ENCODE measurements at regions not wholly inside any gene's neighbourhood (a gene's known extent, or its start where the extent isn't known, plus 50 kb on each side); places are given as distances from the start of the nearest gene placed in this dataset.
A peak's percentile ranks its signal among the peaks of the same experiment; 100 is the strongest.
"Not testable (repeated sequence)": the region's sequence is repeated elsewhere in the genome, so short reads cannot be mapped to it uniquely, and the experiment has no call there.

DNA sequence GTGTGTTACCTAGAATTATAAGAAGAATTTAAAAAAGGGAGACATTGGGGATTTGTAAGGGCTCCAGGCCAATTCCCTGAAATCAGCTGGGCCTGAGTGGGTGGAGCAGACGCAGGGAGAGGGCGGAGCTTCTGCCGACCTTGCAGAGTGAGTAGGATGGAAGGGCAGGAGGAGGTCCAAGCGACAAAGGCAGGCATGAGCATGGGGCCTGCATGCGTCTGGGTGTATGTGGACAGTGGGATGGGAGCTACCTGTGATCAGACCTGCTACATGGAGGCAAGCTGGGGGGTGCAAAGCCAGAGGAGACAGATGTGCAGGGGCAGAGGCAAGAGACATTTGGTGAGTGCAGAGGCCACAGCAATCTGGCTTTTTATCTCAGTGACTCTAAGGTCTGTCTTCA, 105.3 kb upstream of the OLIG2 start:
- Mint-ChIP-seq H3K4me3 (no peak overlapping the region), H3K36me3 (ENCODE audit: low read depth) (peaks cover 6% of the 10 kb centered on the region; the same call in 1 of the 2 replicates), H3K4me1 (ENCODE audit: low read depth) (no peaks in the 10 kb centered on the region), H3K27me3 (ENCODE audit: insufficient read depth) (peaks cover 27% of the 10 kb centered on the region), H3K9me3 (peaks cover 10% of the 10 kb centered on the region), H3K27ac (no peak overlapping the region)
- no peak for DNase-seq
- TF ChIP-seq, protein P1, sequence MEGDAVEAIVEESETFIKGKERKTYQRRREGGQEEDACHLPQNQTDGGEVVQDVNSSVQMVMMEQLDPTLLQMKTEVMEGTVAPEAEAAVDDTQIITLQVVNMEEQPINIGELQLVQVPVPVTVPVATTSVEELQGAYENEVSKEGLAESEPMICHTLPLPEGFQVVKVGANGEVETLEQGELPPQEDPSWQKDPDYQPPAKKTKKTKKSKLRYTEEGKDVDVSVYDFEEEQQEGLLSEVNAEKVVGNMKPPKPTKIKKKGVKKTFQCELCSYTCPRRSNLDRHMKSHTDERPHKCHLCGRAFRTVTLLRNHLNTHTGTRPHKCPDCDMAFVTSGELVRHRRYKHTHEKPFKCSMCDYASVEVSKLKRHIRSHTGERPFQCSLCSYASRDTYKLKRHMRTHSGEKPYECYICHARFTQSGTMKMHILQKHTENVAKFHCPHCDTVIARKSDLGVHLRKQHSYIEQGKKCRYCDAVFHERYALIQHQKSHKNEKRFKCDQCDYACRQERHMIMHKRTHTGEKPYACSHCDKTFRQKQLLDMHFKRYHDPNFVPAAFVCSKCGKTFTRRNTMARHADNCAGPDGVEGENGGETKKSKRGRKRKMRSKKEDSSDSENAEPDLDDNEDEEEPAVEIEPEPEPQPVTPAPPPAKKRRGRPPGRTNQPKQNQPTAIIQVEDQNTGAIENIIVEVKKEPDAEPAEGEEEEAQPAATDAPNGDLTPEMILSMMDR (IDR thresholded peaks at IDR 0.05), result no peak

DNA sequence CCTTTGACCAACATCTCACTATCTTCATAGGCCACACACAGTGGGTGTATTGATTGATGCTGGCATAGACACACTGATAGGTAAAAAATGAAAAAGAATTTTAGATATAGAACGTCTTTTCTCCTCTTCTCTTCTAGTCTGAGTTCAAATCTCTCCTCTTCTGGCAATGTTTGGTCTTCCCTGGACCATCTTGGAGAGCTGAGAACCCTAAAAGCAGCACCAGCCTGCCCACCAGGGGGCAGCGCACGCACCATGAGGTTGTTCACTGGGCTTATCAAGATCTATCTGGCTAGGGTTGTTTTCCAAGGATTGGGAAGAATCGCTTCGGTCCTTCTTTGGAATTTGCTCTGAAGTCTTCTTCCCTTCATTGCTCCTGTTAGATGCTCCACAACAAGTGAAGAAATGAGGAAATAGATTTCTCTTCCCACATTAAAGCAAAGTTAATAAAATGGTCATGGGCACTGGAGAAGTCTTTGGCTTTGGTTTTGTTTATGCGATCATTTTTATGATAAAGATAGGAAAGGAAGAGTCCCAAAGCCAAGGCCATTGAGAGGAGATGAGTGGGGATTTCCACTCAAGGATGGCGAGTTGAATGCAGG, 104.0 kb upstream of the OLIG2 start:
- Mint-ChIP-seq H3K36me3 (ENCODE audit: low read depth) (peaks cover 6% of the 10 kb centered on the region; the same call in 1 of the 2 replicates), H3K9me3 (peaks cover 16% of the 10 kb centered on the region), H3K27me3 (ENCODE audit: insufficient read depth) (peaks cover 24% of the 10 kb centered on the region), H3K4me1 (ENCODE audit: low read depth) (no peaks in the 10 kb centered on the region), H3K27ac (no peak overlapping the region), H3K4me3 (no peak overlapping the region)
- TF ChIP-seq, protein P1 (IDR thresholded peaks at IDR 0.05), result peak; percentile 76
- no peak for DNase-seq

DNA sequence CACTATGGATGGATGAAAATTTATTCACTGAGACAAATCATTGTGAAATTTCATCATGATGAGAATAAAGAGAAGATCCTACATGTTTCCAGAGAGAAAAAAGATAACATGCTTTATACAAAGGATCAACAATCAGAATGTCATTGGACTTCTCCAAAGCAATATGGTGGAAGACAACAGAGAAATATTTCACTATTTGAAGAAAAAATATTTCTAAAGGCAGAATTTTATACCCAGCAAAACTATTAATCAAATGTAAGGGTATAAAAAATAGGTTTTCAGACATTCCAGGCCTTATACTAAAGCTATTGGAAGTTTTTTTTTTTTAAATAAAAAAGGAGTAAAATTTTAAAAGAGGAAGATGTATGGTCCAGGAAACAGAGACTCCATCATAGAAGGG, 100.6 kb upstream of the OLIG2 start:
- Mint-ChIP-seq H3K4me3 (no peak overlapping the region), H3K4me1 (ENCODE audit: low read depth) (no peaks in the 10 kb centered on the region), H3K36me3 (ENCODE audit: low read depth) (peaks cover 6% of the 10 kb centered on the region; the same call in 1 of the 2 replicates), H3K9me3 (peaks cover 16% of the 10 kb centered on the region), H3K27me3 (ENCODE audit: insufficient read depth) (peaks cover 20% of the 10 kb centered on the region), H3K27ac (no peak overlapping the region)
- TF ChIP-seq, protein P1 (IDR thresholded peaks at IDR 0.05), result no peak
- DNase-seq, result no peak

DNA sequence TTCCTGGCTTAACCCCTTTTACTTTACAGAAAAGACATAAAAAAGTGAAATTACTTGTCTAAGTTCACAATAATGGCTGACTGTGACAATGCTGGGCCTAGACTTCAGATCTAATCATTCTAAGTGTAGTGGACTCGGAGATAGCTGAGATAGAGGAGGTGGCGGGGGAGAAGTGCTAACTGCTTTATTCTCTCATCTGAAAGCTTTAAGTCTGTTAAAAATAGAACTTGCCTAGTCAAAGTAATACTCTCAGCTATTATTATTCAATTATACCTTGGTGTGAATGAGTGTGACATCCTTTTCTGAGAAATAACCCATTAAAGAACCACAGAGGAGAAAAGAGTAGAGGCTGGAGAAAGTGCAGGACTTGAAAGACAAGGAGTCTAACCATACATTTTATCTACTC, 96.1 kb upstream of the OLIG2 start:
- peaks cover 4% of the 10 kb centered on the region; the same call in 1 of the 2 replicates for H3K36me3 Mint-ChIP-seq (ENCODE audit: low read depth)
- H3K27ac Mint-ChIP-seq, result no peak overlapping the region
- no peak for DNase-seq
- peaks cover 24% of the 10 kb centered on the region for H3K27me3 Mint-ChIP-seq (ENCODE audit: insufficient read depth)
- no peaks in the 10 kb centered on the region for H3K4me1 Mint-ChIP-seq (ENCODE audit: low read depth)
- H3K9me3 Mint-ChIP-seq, result peaks cover 14% of the 10 kb centered on the region
- TF ChIP-seq, protein P1 (IDR thresholded peaks at IDR 0.05), result no peak
- no peak overlapping the region for H3K4me3 Mint-ChIP-seq

DNA sequence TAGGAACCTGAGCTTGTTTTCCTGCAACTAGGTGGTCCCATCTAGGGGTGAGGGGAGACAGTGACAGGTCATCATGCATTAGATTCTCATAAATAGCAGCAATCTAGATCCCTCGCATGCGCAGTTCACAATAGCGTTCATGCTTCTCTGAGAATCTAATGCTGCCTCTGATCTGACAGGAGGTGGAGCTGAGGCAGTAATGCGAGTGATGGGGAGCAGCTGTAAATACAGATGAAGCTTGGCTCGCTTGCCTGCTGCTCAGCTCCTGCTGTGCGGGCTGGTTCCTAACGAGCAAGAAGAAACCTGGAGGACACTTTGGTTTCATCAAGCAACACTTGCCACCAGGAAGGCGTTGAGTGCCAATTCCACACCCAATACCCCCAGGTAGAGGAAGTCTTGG, 95.1 kb upstream of the OLIG2 start:
- Mint-ChIP-seq H3K9me3 (peaks cover 4% of the 10 kb centered on the region; the same call in 1 of the 2 replicates), H3K27me3 (ENCODE audit: insufficient read depth) (peaks cover 23% of the 10 kb centered on the region), H3K4me3 (no peak overlapping the region), H3K36me3 (ENCODE audit: low read depth) (no peaks in the 10 kb centered on the region), H3K27ac (no peak overlapping the region), H3K4me1 (ENCODE audit: low read depth) (no peaks in the 10 kb centered on the region)
- no peak for DNase-seq
- TF ChIP-seq, protein P1 (IDR thresholded peaks at IDR 0.05), result no peak

DNA sequence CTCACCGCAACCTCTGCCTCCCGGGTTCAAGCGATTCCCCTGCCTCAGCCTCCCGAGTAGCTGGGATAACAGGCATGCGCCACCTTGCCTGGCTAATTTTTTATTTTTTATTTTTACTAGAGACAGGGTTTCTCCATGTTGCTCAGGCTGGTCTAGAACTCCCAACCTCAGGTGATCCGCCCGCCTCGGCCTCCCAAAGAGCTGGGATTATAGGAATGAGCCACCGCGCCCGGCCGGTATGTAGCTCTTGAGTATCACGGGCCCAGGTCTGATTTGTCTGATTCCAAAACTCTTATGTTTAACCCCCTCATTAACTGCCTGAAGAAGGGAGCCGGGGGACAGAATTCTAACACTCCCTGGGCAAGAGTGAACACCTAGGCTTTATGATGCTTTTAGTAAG, 91.7 kb upstream of the OLIG2 start:
- H3K36me3 Mint-ChIP-seq (ENCODE audit: low read depth); H3K27ac Mint-ChIP-seq; H3K4me1 Mint-ChIP-seq (ENCODE audit: low read depth); H3K9me3 Mint-ChIP-seq; H3K4me3 Mint-ChIP-seq; DNase-seq: not testable (repeated sequence)
- peaks cover 18% of the 10 kb centered on the region for H3K27me3 Mint-ChIP-seq (ENCODE audit: insufficient read depth)

Data from HFFc6 (cell line).